22Rv1 (cell line): ENCODE measurements at regions not wholly inside any gene's neighbourhood (a gene's known extent, or its start where the extent isn't known, plus 50 kb on each side); places are given as distances from the start of the nearest gene placed in this dataset.
"Not testable (repeated sequence)": the region's sequence is repeated elsewhere in the genome, so short reads cannot be mapped to it uniquely, and the experiment has no call there.

Experiments
- H3K27ac ChIP-seq: fragments of 450-650 bp; 2 replicates; pipeline ENCODE4 v1.5.1; 2017
- ZFX ChIP-seq: fragments of 450-650 bp; IDR thresholded peaks from 2 replicates; pipeline ENCODE4 v1.6.1; 2017; ENCODE audit warnings: antibody characterized with exemption, borderline replicate concordance
- TF ChIP-seq, protein P1 (sequence below): fragments of 450-650 bp; IDR thresholded peaks from 2 replicates; pipeline ENCODE4 v1.5.1; 2017; ENCODE audit warnings: mild to moderate bottlenecking

GRCh38 chr4:181830404-181831035, 412.7 kb upstream of the TENM3 start:
- H3K27ac ChIP-seq = no peak overlapping the region

GRCh38 chr4:181834071-181834470, 409.1 kb upstream of the TENM3 start:
- TF ChIP-seq, protein P1, sequence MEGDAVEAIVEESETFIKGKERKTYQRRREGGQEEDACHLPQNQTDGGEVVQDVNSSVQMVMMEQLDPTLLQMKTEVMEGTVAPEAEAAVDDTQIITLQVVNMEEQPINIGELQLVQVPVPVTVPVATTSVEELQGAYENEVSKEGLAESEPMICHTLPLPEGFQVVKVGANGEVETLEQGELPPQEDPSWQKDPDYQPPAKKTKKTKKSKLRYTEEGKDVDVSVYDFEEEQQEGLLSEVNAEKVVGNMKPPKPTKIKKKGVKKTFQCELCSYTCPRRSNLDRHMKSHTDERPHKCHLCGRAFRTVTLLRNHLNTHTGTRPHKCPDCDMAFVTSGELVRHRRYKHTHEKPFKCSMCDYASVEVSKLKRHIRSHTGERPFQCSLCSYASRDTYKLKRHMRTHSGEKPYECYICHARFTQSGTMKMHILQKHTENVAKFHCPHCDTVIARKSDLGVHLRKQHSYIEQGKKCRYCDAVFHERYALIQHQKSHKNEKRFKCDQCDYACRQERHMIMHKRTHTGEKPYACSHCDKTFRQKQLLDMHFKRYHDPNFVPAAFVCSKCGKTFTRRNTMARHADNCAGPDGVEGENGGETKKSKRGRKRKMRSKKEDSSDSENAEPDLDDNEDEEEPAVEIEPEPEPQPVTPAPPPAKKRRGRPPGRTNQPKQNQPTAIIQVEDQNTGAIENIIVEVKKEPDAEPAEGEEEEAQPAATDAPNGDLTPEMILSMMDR = no peak
- no peak for TF ChIP-seq ZFX
- H3K27ac ChIP-seq = no peak overlapping the region

More at GRCh38 chr4:181830404-181831035, 412.7 kb upstream of the TENM3 start:
- TF ChIP-seq, protein P1 = no peak
- TF ChIP-seq ZFX = no peak

DNA sequence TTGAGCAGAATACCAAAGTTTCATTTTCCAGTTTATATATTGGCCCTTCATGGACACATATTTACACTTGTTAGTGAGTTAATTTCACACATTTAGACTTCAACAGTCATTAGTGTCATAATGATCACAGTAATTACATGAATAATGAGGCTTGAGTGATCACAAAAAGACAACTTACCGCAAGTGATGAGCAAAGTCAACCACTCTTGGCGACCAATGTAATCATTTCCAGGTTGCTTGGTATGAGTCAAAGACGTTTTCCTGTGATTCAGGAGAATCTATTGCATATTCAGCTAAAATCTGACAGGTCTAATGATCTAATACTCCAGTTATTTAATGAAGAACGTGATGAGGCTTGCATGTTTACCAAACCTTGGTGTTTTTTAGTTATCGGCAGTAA, 407.9 kb upstream of the TENM3 start:
- no peak overlapping the region for H3K27ac ChIP-seq
- TF ChIP-seq, protein P1 = no peak
- no peak for TF ChIP-seq ZFX

DNA sequence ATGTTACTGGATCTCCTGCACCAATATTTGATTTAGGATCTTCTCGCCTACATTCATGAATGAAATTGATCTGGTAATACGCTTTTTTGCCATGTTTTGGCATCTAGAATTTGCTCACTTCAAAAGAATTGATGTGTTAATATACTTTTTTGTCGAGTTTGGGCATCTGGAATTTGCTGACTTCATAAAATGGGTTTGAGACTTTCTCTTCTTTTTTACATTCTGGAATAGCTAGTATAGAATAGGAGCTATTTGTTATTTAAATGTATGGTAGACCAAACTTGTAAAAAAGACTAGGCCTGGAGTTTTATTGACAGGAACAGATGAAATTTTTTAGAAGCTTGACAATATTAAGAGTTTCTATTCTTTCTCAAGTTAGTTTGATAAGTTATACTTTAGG, 404.9 kb upstream of the TENM3 start:
- no peak for TF ChIP-seq ZFX
- TF ChIP-seq, protein P1 = no peak
- no peak overlapping the region for H3K27ac ChIP-seq

DNA sequence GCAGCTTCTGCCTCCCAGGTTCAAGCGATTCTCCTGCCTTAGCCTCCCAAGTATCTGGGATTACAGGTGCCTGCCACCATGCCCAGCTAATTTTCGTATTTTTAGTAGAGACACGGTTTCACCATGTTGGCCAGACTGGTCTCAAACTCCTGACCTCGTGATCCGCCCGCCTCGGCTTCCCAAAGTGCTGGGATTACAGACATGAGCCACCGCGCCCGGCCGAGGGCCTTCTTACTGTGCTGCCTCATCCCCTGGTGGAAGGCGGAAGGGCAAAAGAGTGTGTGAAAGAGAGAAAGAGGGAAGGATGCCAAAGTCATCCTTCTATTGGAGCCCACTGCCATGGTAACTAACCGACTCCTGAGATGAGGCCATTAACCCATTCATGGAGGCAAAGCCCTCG, 399.4 kb upstream of the TENM3 start:
- H3K27ac ChIP-seq = not testable (repeated sequence)

DNA sequence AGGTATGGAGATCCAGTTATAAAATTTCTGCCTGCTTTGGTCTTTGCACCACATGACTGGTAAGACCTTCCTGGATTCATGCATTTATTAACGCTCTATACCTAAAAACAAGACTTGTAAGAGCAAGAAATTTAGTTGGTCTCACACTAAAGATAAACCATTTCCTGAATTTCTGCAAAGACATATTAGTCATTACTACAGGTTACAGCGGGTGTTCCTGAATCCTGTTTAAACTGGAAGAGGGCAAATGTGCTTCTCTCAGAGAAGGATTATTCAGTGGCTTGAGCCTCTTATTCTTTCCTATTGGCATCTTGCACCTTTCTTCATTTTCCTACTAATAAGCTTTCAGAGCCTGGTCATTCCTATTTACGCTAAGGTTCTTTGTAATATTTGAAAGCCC, 397.6 kb upstream of the TENM3 start:
- no peak overlapping the region for H3K27ac ChIP-seq
- TF ChIP-seq ZFX = no peak
- TF ChIP-seq, protein P1 = no peak

GRCh38 chr4:181846934-181847333, 396.3 kb upstream of the TENM3 start:
- TF ChIP-seq, protein P1 = no peak
- TF ChIP-seq ZFX = no peak

GRCh38 chr4:181848357-181848756, 394.8 kb upstream of the TENM3 start:
- TF ChIP-seq ZFX = no peak
- TF ChIP-seq, protein P1 = no peak

More at GRCh38 chr4:181846934-181847333, 396.3 kb upstream of the TENM3 start:
- no peak overlapping the region for H3K27ac ChIP-seq

More at GRCh38 chr4:181848357-181848756, 394.8 kb upstream of the TENM3 start:
- H3K27ac ChIP-seq = no peak overlapping the region
